ENCODE measurements at regions not wholly inside any gene's neighbourhood (a gene's known extent, or its start where the extent isn't known, plus 50 kb on each side); places are given as distances from the start of the nearest gene placed in this dataset.

- Histone ChIP-seq H4K20me1 (ENCODE audit: insufficient read depth) (no peaks in the 10 kb centered on the region), H3K4me2 (no peak overlapping the region), H3K27me3 (ENCODE audit: insufficient read depth, low read depth) (no peaks in the 10 kb centered on the region), H3K4me1 (ENCODE audit: low read depth, poor library complexity, severe bottlenecking) (no peaks in the 10 kb centered on the region), H3K79me2 (ENCODE audit: insufficient read depth, low read depth) (no peaks in the 10 kb centered on the region), H3K36me3 (ENCODE audit: insufficient read depth) (no peaks in the 10 kb centered on the region), H3K9ac (no peak overlapping the region), H3K4me3 (IDR thresholded peaks at IDR 0.05; ENCODE audit: insufficient read depth, low read depth, low read length) (no peak overlapping the region), H2AFZ (ENCODE audit: low read depth) (no peak overlapping the region), H3K27ac (no peak overlapping the region)
- TF ChIP-seq CTCF (conservative IDR thresholded peaks at IDR 0.05; ENCODE audit: low read depth, low read length), result no peak
These were observed 779.0 kb upstream of the FLRT2 start for GRCh38 chr14:84750763-84751554.

- H3K4me3 ChIP-seq (IDR thresholded peaks at IDR 0.05; ENCODE audit: insufficient read depth, low read depth, low read length), result no peak overlapping the region
- H3K9ac ChIP-seq, result no peak overlapping the region
- no peaks in the 10 kb centered on the region for H3K27me3 ChIP-seq (ENCODE audit: insufficient read depth, low read depth)
- H3K4me2 ChIP-seq, result no peak overlapping the region
- no peak overlapping the region for H2AFZ ChIP-seq (ENCODE audit: low read depth)
- no peak for TF ChIP-seq CTCF (conservative IDR thresholded peaks at IDR 0.05; ENCODE audit: low read depth, low read length)
- H3K79me2 ChIP-seq (ENCODE audit: insufficient read depth, low read depth), result no peaks in the 10 kb centered on the region
- H3K4me1 ChIP-seq (ENCODE audit: low read depth, poor library complexity, severe bottlenecking), result no peaks in the 10 kb centered on the region
- no peaks in the 10 kb centered on the region for H4K20me1 ChIP-seq (ENCODE audit: insufficient read depth)
- H3K27ac ChIP-seq, result no peak overlapping the region
- no peaks in the 10 kb centered on the region for H3K36me3 ChIP-seq (ENCODE audit: insufficient read depth)
These were observed 778.2 kb upstream of the FLRT2 start for GRCh38 chr14:84751745-84752144.

- Histone ChIP-seq H3K27ac (no peak overlapping the region), H3K36me3 (ENCODE audit: insufficient read depth) (no peaks in the 10 kb centered on the region), H3K27me3 (ENCODE audit: insufficient read depth, low read depth) (no peaks in the 10 kb centered on the region), H3K9ac (no peak overlapping the region), H3K4me1 (ENCODE audit: low read depth, poor library complexity, severe bottlenecking) (no peaks in the 10 kb centered on the region), H2AFZ (ENCODE audit: low read depth) (no peak overlapping the region), H3K4me2 (no peak overlapping the region), H4K20me1 (ENCODE audit: insufficient read depth) (no peaks in the 10 kb centered on the region), H3K4me3 (IDR thresholded peaks at IDR 0.05; ENCODE audit: insufficient read depth, low read depth, low read length) (no peak overlapping the region), H3K79me2 (ENCODE audit: insufficient read depth, low read depth) (no peaks in the 10 kb centered on the region)
- no peak for TF ChIP-seq CTCF (conservative IDR thresholded peaks at IDR 0.05; ENCODE audit: low read depth, low read length)
These were observed 769.3 kb upstream of the FLRT2 start for GRCh38 chr14:84760489-84761126.

- Histone ChIP-seq H3K9ac (no peak overlapping the region), H3K36me3 (ENCODE audit: insufficient read depth) (no peaks in the 10 kb centered on the region), H3K27ac (no peak overlapping the region), H3K4me3 (IDR thresholded peaks at IDR 0.05; ENCODE audit: insufficient read depth, low read depth, low read length) (no peak overlapping the region), H3K79me2 (ENCODE audit: insufficient read depth, low read depth) (no peaks in the 10 kb centered on the region), H3K4me2 (no peak overlapping the region), H4K20me1 (ENCODE audit: insufficient read depth) (no peaks in the 10 kb centered on the region), H3K4me1 (ENCODE audit: low read depth, poor library complexity, severe bottlenecking) (no peaks in the 10 kb centered on the region), H3K27me3 (ENCODE audit: insufficient read depth, low read depth) (no peaks in the 10 kb centered on the region), H2AFZ (ENCODE audit: low read depth) (no peak overlapping the region)
- no peak for TF ChIP-seq CTCF (conservative IDR thresholded peaks at IDR 0.05; ENCODE audit: low read depth, low read length)
These were observed 762.5 kb upstream of the FLRT2 start for GRCh38 chr14:84767434-84767833.
